ENCODE measurements at regions not wholly inside any gene's neighbourhood (a gene's known extent, or its start where the extent isn't known, plus 50 kb on each side); places are given as distances from the start of the nearest gene placed in this dataset.

GRCh38 chr2:215790523-215791421 lies 222.6 kb downstream of the MREG start:
- TF ChIP-seq EZH2 (IDR thresholded peaks at IDR 0.05; ENCODE audit: borderline replicate concordance, low read length) (no peak), CTCF (IDR thresholded peaks at IDR 0.05; ENCODE audit: low read length) (no peak)
- Histone ChIP-seq H4K20me1 (ENCODE audit: insufficient read depth, low read length) (no peaks in the 10 kb centered on the region), H3F3A (ENCODE audit: insufficient read depth, low read length) (no peaks in the 10 kb centered on the region), H3K4me1 (ENCODE audit: insufficient read depth, low read length, severe bottlenecking) (no peaks in the 10 kb centered on the region), H3K4me2 (ENCODE audit: low read length) (no peak overlapping the region), H3K4me3 (ENCODE audit: low read depth, low read length, poor library complexity, severe bottlenecking) (no peak overlapping the region), H3K9ac (ENCODE audit: low read length) (no peak overlapping the region), H3K9me3 (ENCODE audit: low read length) (no peaks in the 10 kb centered on the region), H3K27me3 (ENCODE audit: insufficient read depth, low read length) (no peaks in the 10 kb centered on the region), H2AFZ (ENCODE audit: low read length) (no peak overlapping the region), H3K36me3 (ENCODE audit: insufficient read depth, low read length) (no peaks in the 10 kb centered on the region), H3K27ac (ENCODE audit: low read depth, low read length, poor library complexity, severe bottlenecking) (no peak overlapping the region), H3K9me2 (ENCODE audit: low read depth, low read length) (no peaks in the 10 kb centered on the region), H3K79me2 (ENCODE audit: insufficient read depth, low read length) (no peaks in the 10 kb centered on the region)

- Histone ChIP-seq H3K4me1 (ENCODE audit: insufficient read depth, low read length, severe bottlenecking) (no peaks in the 10 kb centered on the region), H3K27me3 (ENCODE audit: insufficient read depth, low read length) (no peaks in the 10 kb centered on the region), H3K79me2 (ENCODE audit: insufficient read depth, low read length) (no peaks in the 10 kb centered on the region), H4K20me1 (ENCODE audit: insufficient read depth, low read length) (no peaks in the 10 kb centered on the region), H3F3A (ENCODE audit: insufficient read depth, low read length) (no peaks in the 10 kb centered on the region), H3K4me3 (ENCODE audit: low read depth, low read length, poor library complexity, severe bottlenecking) (no peak overlapping the region), H3K27ac (ENCODE audit: low read depth, low read length, poor library complexity, severe bottlenecking) (no peak overlapping the region), H3K4me2 (ENCODE audit: low read length) (no peak overlapping the region), H3K36me3 (ENCODE audit: insufficient read depth, low read length) (no peaks in the 10 kb centered on the region), H3K9me2 (ENCODE audit: low read depth, low read length) (no peaks in the 10 kb centered on the region), H3K9me3 (ENCODE audit: low read length) (no peaks in the 10 kb centered on the region), H3K9ac (ENCODE audit: low read length) (no peak overlapping the region), H2AFZ (ENCODE audit: low read length) (no peak overlapping the region)
- TF ChIP-seq CTCF (IDR thresholded peaks at IDR 0.05; ENCODE audit: low read length) (no peak), EZH2 (IDR thresholded peaks at IDR 0.05; ENCODE audit: borderline replicate concordance, low read length) (no peak)
Measured at GRCh38 chr2:215787565-215788178, 225.7 kb downstream of the MREG start.

- Histone ChIP-seq H3K27ac (ENCODE audit: low read depth, low read length, poor library complexity, severe bottlenecking) (no peak overlapping the region), H3K4me2 (ENCODE audit: low read length) (no peak overlapping the region), H3K36me3 (ENCODE audit: insufficient read depth, low read length) (no peaks in the 10 kb centered on the region), H4K20me1 (ENCODE audit: insufficient read depth, low read length) (no peaks in the 10 kb centered on the region), H3K79me2 (ENCODE audit: insufficient read depth, low read length) (no peaks in the 10 kb centered on the region), H2AFZ (ENCODE audit: low read length) (no peak overlapping the region), H3F3A (ENCODE audit: insufficient read depth, low read length) (no peaks in the 10 kb centered on the region), H3K9ac (ENCODE audit: low read length) (no peak overlapping the region), H3K9me2 (ENCODE audit: low read depth, low read length) (no peaks in the 10 kb centered on the region), H3K4me1 (ENCODE audit: insufficient read depth, low read length, severe bottlenecking) (no peaks in the 10 kb centered on the region), H3K27me3 (ENCODE audit: insufficient read depth, low read length) (no peaks in the 10 kb centered on the region), H3K4me3 (ENCODE audit: low read depth, low read length, poor library complexity, severe bottlenecking) (no peak overlapping the region), H3K9me3 (ENCODE audit: low read length) (no peaks in the 10 kb centered on the region)
- TF ChIP-seq CTCF (IDR thresholded peaks at IDR 0.05; ENCODE audit: low read length) (no peak), EZH2 (IDR thresholded peaks at IDR 0.05; ENCODE audit: borderline replicate concordance, low read length) (no peak)
Measured at GRCh38 chr2:215787025-215787424, 226.3 kb downstream of the MREG start.
